Astrocyte (in vitro differentiated cells and primary cell): ENCODE measurements at regions not wholly inside any gene's neighbourhood (a gene's known extent, or its start where the extent isn't known, plus 50 kb on each side); places are given as distances from the start of the nearest gene placed in this dataset.

Experiments used
- DNase-seq: peaks from one replicate; pipeline ENCODE4 v3.0.0-alpha.2; 2010; ENCODE audit warnings: low read depth
- FAIRE-seq: peaks from 2 replicates; lab custom pipeline; 2011; peaks lifted over from hg19 to GRCh38; lab: Jason Lieb, UNC
- H2AFZ ChIP-seq: 2 replicates; pipeline ENCODE4 v1.6.0; 2012; ENCODE audit warnings: low read depth, low read length, inconsistent platforms
- H3K27ac ChIP-seq: 2 replicates; pipeline ENCODE4 v1.5.1; 2011; ENCODE audit warnings: low read depth, low read length, inconsistent platforms
- H3K27me3 ChIP-seq: 2 replicates; pipeline ENCODE4 v1.6.0; 2011; ENCODE audit warnings: low read length, inconsistent platforms; ENCODE audit not compliant: insufficient read depth
- H3K36me3 ChIP-seq: 2 replicates; pipeline ENCODE4 v1.5.1; 2011; ENCODE audit warnings: low read length, inconsistent platforms; ENCODE audit not compliant: insufficient read depth
- H3K4me1 ChIP-seq: 2 replicates; pipeline ENCODE4 v1.5.1; 2011; ENCODE audit warnings: low read length, inconsistent platforms; ENCODE audit not compliant: insufficient read depth
- H3K4me2 ChIP-seq: 2 replicates; pipeline ENCODE4 v1.6.0; 2012; ENCODE audit warnings: low read length, inconsistent platforms
- H3K4me3 ChIP-seq: 2 replicates; pipeline ENCODE4 v1.5.1; 2011; ENCODE audit warnings: low read depth, mild to moderate bottlenecking, low read length, inconsistent platforms; ENCODE audit not compliant: insufficient read depth
- H3K79me2 ChIP-seq: 2 replicates; pipeline ENCODE4 v1.6.0; 2012; ENCODE audit warnings: mild to moderate bottlenecking, low read length, inconsistent platforms; ENCODE audit not compliant: insufficient read depth
- H3K9ac ChIP-seq: 2 replicates; pipeline ENCODE4 v1.6.0; 2012; ENCODE audit warnings: mild to moderate bottlenecking, low read length, inconsistent platforms
- H3K9me3 ChIP-seq: 2 replicates; pipeline ENCODE4 v1.5.1; 2012; ENCODE audit warnings: low read depth, mild to moderate bottlenecking, low read length, inconsistent platforms; ENCODE audit not compliant: insufficient read depth
- H4K20me1 ChIP-seq: 2 replicates; pipeline ENCODE4 v1.6.0; 2012; ENCODE audit warnings: low read length, inconsistent platforms; ENCODE audit not compliant: insufficient read depth
- H3K27ac Mint-ChIP-seq: one replicate; pipeline ENCODE4 v1.8.0; 2021; ENCODE audit warnings: mild to moderate bottlenecking, mixed read lengths; ENCODE audit not compliant: unreplicated experiment
- H3K27me3 Mint-ChIP-seq: one replicate; pipeline ENCODE4 v1.8.0; 2021; ENCODE audit warnings: low read depth, mixed read lengths; ENCODE audit not compliant: unreplicated experiment
- H3K36me3 Mint-ChIP-seq: one replicate; pipeline ENCODE4 v1.8.0; 2021; ENCODE audit warnings: low read depth, mixed read lengths; ENCODE audit not compliant: unreplicated experiment
- H3K4me1 Mint-ChIP-seq: one replicate; pipeline ENCODE4 v1.8.0; 2021; ENCODE audit warnings: low read depth, mixed read lengths; ENCODE audit not compliant: unreplicated experiment
- H3K4me3 Mint-ChIP-seq: one replicate; pipeline ENCODE4 v1.8.0; 2021; ENCODE audit warnings: mild to moderate bottlenecking, moderate library complexity, mixed read lengths; ENCODE audit not compliant: unreplicated experiment
- H3K9me3 Mint-ChIP-seq: one replicate; pipeline ENCODE4 v1.8.0; 2021; ENCODE audit warnings: mild to moderate bottlenecking, mixed read lengths; ENCODE audit not compliant: unreplicated experiment
- EZH2 ChIP-seq: IDR thresholded peaks from 2 replicates; pipeline ENCODE4 v1.6.1; 2012; ENCODE audit warnings: mild to moderate bottlenecking, low read length, inconsistent platforms; ENCODE audit not compliant: insufficient read depth
- TF ChIP-seq, protein P1 (sequence below): IDR thresholded peaks from 2 replicates; pipeline ENCODE4 v1.5.1; 2011; ENCODE audit warnings: low read depth, mild to moderate bottlenecking, inconsistent platforms, low read length, moderate library complexity; ENCODE audit not compliant: insufficient read depth

DNA sequence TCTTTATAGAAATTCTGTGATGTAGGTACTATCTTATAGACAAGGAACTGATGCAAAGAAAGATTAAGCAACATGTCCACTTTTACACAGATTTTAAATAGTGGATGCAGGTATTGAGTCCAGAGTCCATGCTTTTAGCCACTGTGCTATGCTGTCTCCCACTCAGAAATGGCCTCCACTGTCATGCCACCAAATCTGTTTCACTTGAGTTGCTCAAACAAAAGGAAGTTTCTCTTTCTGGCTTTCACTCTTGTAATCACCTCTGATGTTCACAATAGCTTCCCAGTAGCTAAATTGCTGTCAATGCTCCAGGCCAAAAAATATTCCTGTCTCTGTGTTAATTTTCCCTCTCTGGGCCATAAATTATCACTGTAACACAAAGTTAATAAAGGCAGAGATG is 77.0 kb upstream of the RASA1 start:
- Histone ChIP-seq H3K79me2 (no peaks in the 10 kb centered on the region), H3K36me3 (no peaks in the 10 kb centered on the region), H3K27ac (no peak overlapping the region), H2AFZ (no peak overlapping the region), H3K9ac (no peak overlapping the region), H3K4me3 (no peak overlapping the region), H4K20me1 (no peaks in the 10 kb centered on the region), H3K9me3 (no peaks in the 10 kb centered on the region), H3K4me1 (peaks cover 10% of the 10 kb centered on the region), H3K27me3 (no peaks in the 10 kb centered on the region), H3K4me2 (no peak overlapping the region)
- Mint-ChIP-seq H3K27ac (no peak overlapping the region), H3K9me3 (peaks cover 3% of the 10 kb centered on the region), H3K36me3 (peaks cover 1% of the 10 kb centered on the region), H3K4me1 (peaks cover 12% of the 10 kb centered on the region), H3K27me3 (no peaks in the 10 kb centered on the region), H3K4me3 (no peak overlapping the region)
- no peak for TF ChIP-seq EZH2
- TF ChIP-seq, protein P1, sequence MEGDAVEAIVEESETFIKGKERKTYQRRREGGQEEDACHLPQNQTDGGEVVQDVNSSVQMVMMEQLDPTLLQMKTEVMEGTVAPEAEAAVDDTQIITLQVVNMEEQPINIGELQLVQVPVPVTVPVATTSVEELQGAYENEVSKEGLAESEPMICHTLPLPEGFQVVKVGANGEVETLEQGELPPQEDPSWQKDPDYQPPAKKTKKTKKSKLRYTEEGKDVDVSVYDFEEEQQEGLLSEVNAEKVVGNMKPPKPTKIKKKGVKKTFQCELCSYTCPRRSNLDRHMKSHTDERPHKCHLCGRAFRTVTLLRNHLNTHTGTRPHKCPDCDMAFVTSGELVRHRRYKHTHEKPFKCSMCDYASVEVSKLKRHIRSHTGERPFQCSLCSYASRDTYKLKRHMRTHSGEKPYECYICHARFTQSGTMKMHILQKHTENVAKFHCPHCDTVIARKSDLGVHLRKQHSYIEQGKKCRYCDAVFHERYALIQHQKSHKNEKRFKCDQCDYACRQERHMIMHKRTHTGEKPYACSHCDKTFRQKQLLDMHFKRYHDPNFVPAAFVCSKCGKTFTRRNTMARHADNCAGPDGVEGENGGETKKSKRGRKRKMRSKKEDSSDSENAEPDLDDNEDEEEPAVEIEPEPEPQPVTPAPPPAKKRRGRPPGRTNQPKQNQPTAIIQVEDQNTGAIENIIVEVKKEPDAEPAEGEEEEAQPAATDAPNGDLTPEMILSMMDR = no peak
- no peak for DNase-seq
- no peak for FAIRE-seq

DNA sequence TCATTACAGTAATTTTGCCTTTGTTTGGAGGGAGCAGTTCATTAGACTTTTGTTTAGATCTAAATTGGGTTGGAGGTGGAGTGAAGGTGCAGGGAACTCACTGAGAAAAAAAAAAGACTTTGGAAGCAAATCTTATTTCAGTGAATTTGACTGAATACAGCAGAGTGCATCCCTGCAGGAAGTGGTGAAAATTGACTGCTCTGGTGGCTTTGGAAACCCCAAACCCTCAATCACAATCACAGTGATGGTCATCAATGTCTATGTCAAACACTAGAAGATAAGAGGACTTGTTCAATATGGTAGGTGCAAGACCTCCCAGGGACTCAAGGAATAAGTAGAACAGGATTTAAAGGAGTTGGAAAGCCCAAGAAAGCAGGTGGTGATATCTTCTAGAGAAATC is 76.0 kb upstream of the RASA1 start:
- H3K9me3 ChIP-seq = no peaks in the 10 kb centered on the region
- FAIRE-seq = no peak
- H3K9ac ChIP-seq = no peak overlapping the region
- Mint-ChIP-seq H3K27ac (no peak overlapping the region), H3K4me1 (peaks cover 15% of the 10 kb centered on the region), H3K4me3 (no peak overlapping the region), H3K27me3 (no peaks in the 10 kb centered on the region), H3K9me3 (peaks cover 3% of the 10 kb centered on the region), H3K36me3 (peaks cover 1% of the 10 kb centered on the region)
- no peaks in the 10 kb centered on the region for H3K36me3 ChIP-seq
- H3K4me2 ChIP-seq = no peak overlapping the region
- no peak overlapping the region for H2AFZ ChIP-seq
- peaks cover 15% of the 10 kb centered on the region for H3K4me1 ChIP-seq
- H3K27ac ChIP-seq = no peak overlapping the region
- TF ChIP-seq, protein P1 = no peak
- no peak for TF ChIP-seq EZH2
- no peak overlapping the region for H3K4me3 ChIP-seq
- H3K79me2 ChIP-seq = no peaks in the 10 kb centered on the region
- H3K27me3 ChIP-seq = no peaks in the 10 kb centered on the region
- no peaks in the 10 kb centered on the region for H4K20me1 ChIP-seq
- DNase-seq = no peak

DNA sequence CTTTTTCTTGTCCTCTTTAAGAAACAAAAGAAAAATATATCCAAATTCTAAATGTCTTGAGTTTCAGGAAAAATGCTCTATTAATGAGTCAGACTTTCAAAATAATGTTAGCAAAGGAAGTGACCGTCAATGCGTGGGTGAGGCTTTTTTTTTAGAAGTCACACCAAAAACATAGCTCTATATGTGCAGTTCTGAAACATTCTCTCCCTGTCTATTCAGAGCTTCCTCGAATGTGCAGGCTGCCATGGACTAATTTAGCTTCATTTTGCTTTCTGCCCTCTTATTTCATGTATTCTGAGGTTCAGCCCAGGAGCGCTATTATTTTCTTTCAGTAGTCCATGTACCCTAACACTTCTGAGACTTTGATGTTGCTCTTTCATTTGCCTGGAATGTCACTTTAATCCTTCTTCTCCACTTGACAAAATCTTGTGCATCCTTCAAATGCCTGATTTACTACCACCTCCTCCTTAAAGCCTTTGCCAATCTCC is 72.5 kb upstream of the RASA1 start:
- H3K9me3 Mint-ChIP-seq = peaks cover 6% of the 10 kb centered on the region
- Histone ChIP-seq H3K36me3 (no peaks in the 10 kb centered on the region), H3K27me3 (no peaks in the 10 kb centered on the region), H2AFZ (peak overlapping the region; percentile 52), H3K4me2 (peak overlapping the region; percentile 66), H4K20me1 (no peaks in the 10 kb centered on the region), H3K9me3 (no peaks in the 10 kb centered on the region), H3K79me2 (no peaks in the 10 kb centered on the region), H3K4me1 (peaks cover 15% of the 10 kb centered on the region), H3K4me3 (no peak overlapping the region), H3K27ac (peak overlapping the region; percentile 69), H3K9ac (peak overlapping the region; percentile 39)
- no peak overlapping the region for H3K4me3 Mint-ChIP-seq
- peak overlapping the region; percentile 87 for H3K27ac Mint-ChIP-seq
- H3K36me3 Mint-ChIP-seq = peaks cover 1% of the 10 kb centered on the region
- H3K4me1 Mint-ChIP-seq = peaks cover 15% of the 10 kb centered on the region
- no peak for TF ChIP-seq EZH2
- TF ChIP-seq, protein P1 = no peak
- peak; percentile 84 for FAIRE-seq
- peak; percentile 82 for DNase-seq
- no peaks in the 10 kb centered on the region for H3K27me3 Mint-ChIP-seq
